ENCODE measurements at regions not wholly inside any gene's neighbourhood (a gene's known extent, or its start where the extent isn't known, plus 50 kb on each side); places are given as distances from the start of the nearest gene placed in this dataset.

GRCh38 chr3:178324356-178324755 is 211.9 kb upstream of the KCNMB2 start:
- WGBS (ENCODE audit: low lambda C conversion rate) = 41% methylated on average over 5 of the region's 5 CpGs
- no TSS peak for BruUV-seq (replicated peaks)
- ChIA-PET POLR2A (no interaction called here), CTCF (ENCODE audit: low intra/inter-chr PET ratio, low total read pairs) (no interaction called here)
- intact Hi-C loops (cut with micrococcal nuclease; ENCODE audit: unreplicated experiment) (no loop called here), in situ Hi-C loops (cut with HindIII; ENCODE audit: extremely low pct_ligation_motif_present, low pct_unique_long_range_greater_than_20kb) (no loop called here)
- no peak for ATAC-seq
- Histone ChIP-seq H3K4me1 (ENCODE audit: insufficient read depth, low read length) (no peaks in the 10 kb centered on the region), H3K79me2 (ENCODE audit: insufficient read depth, low read length) (no peaks in the 10 kb centered on the region), H3K27ac (ENCODE audit: extremely low read length, insufficient read depth, low read length) (no peak overlapping the region), H3K9ac (ENCODE audit: insufficient read depth, low read depth, low read length) (no peak overlapping the region), H2AFZ (ENCODE audit: low read length) (no peak overlapping the region), H3K4me3 (replicated peaks in 1 of 3; ENCODE audit: insufficient read depth in 1 of 3, low read depth in 2 of 3, low read length in 3 of 3) (no peak overlapping the region), H3K4me2 (ENCODE audit: low read depth, low read length) (no peak overlapping the region), H3K9me3 (ENCODE audit: low read length) (no peaks in the 10 kb centered on the region), H3K36me3 (replicated peaks in 1 of 2; ENCODE audit: control insufficient read depth in 1 of 2, insufficient read depth in 2 of 2, low read length in 2 of 2) (no peaks in the 10 kb centered on the region), H3K27me3 (ENCODE audit: control insufficient read depth in 1 of 2, insufficient read depth in 2 of 2, low read length in 2 of 2) (no peaks in the 10 kb centered on the region), H4K20me1 (ENCODE audit: insufficient read depth, low read length) (no peaks in the 10 kb centered on the region)
- no peak for DNase-seq (ENCODE audit: low spot score)
- TF ChIP-seq NPAS2 (CRISPR knock-in tag; IDR thresholded peaks at IDR 0.05; ENCODE audit: borderline replicate concordance) (no peak), MBNL3 (CRISPR knock-in tag; conservative IDR thresholded peaks at IDR 0.05) (no peak), CBX2 (IDR thresholded peaks at IDR 0.05; ENCODE audit: low read depth, low read length) (no peak), CBX2 (CRISPR knock-in tag; IDR thresholded peaks at IDR 0.05; ENCODE audit: low read depth) (no peak), ZNF772 (CRISPR knock-in tag; IDR thresholded peaks at IDR 0.05) (no peak), ZNF792 (CRISPR knock-in tag; IDR thresholded peaks at IDR 0.05) (no peak), ASH2L (IDR thresholded peaks at IDR 0.05; ENCODE audit: insufficient read length, low read depth, low read length) (no peak), LBX2 (CRISPR knock-in tag; IDR thresholded peaks at IDR 0.05; ENCODE audit: borderline replicate concordance) (no peak), ZFP36 (IDR thresholded peaks at IDR 0.05; ENCODE audit: borderline replicate concordance, low read depth, low read length, partially characterized antibody) (no peak), HES4 (CRISPR knock-in tag; IDR thresholded peaks at IDR 0.05; ENCODE audit: borderline replicate concordance) (no peak), DRAP1 (CRISPR knock-in tag; IDR thresholded peaks at IDR 0.05) (no peak)
- TF ChIP-seq, protein P1, sequence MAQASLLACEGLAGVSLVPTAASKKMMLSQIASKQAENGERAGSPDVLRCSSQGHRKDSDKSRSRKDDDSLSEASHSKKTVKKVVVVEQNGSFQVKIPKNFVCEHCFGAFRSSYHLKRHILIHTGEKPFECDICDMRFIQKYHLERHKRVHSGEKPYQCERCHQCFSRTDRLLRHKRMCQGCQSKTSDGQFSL (CRISPR knock-in tag; IDR thresholded peaks at IDR 0.05) = no peak
- TF ChIP-seq, protein P2, sequence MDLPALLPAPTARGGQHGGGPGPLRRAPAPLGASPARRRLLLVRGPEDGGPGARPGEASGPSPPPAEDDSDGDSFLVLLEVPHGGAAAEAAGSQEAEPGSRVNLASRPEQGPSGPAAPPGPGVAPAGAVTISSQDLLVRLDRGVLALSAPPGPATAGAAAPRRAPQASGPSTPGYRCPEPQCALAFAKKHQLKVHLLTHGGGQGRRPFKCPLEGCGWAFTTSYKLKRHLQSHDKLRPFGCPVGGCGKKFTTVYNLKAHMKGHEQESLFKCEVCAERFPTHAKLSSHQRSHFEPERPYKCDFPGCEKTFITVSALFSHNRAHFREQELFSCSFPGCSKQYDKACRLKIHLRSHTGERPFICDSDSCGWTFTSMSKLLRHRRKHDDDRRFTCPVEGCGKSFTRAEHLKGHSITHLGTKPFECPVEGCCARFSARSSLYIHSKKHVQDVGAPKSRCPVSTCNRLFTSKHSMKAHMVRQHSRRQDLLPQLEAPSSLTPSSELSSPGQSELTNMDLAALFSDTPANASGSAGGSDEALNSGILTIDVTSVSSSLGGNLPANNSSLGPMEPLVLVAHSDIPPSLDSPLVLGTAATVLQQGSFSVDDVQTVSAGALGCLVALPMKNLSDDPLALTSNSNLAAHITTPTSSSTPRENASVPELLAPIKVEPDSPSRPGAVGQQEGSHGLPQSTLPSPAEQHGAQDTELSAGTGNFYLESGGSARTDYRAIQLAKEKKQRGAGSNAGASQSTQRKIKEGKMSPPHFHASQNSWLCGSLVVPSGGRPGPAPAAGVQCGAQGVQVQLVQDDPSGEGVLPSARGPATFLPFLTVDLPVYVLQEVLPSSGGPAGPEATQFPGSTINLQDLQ (CRISPR knock-in tag; IDR thresholded peaks at IDR 0.05) = no peak
- TF ChIP-seq, protein P3, sequence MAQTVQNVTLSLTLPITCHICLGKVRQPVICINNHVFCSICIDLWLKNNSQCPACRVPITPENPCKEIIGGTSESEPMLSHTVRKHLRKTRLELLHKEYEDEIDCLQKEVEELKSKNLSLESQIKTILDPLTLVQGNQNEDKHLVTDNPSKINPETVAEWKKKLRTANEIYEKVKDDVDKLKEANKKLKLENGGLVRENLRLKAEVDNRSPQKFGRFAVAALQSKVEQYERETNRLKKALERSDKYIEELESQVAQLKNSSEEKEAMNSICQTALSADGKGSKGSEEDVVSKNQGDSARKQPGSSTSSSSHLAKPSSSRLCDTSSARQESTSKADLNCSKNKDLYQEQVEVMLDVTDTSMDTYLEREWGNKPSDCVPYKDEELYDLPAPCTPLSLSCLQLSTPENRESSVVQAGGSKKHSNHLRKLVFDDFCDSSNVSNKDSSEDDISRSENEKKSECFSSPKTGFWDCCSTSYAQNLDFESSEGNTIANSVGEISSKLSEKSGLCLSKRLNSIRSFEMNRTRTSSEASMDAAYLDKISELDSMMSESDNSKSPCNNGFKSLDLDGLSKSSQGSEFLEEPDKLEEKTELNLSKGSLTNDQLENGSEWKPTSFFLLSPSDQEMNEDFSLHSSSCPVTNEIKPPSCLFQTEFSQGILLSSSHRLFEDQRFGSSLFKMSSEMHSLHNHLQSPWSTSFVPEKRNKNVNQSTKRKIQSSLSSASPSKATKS (CRISPR knock-in tag; IDR thresholded peaks at IDR 0.05) = no peak
- FAIRE-seq = no peak
